H1 (cell line): ENCODE measurements at regions not wholly inside any gene's neighbourhood (a gene's known extent, or its start where the extent isn't known, plus 50 kb on each side); places are given as distances from the start of the nearest gene placed in this dataset.
"Not testable (repeated sequence)": the region's sequence is repeated elsewhere in the genome, so short reads cannot be mapped to it uniquely, and the experiment has no call there.

Experiments used
- CHD7 ChIP-seq: fragments of 300-600 bp; sonication (generic); IDR thresholded peaks from 2 replicates; pipeline ENCODE4 v1.7.1; 2012; ENCODE audit warnings: low read length, moderate library complexity, mild to moderate bottlenecking, inconsistent platforms; ENCODE audit not compliant: insufficient replicate concordance
- CTCF ChIP-seq, 3 experiments: IDR thresholded peaks; 1 replicate in 2 of 3; 2 replicates in 1 of 3; pipeline versions ENCODE4 v1.5.1 to v1.6.1; 2011; ENCODE audit warnings: low read length in 3 of 3, mild to moderate bottlenecking in 3 of 3, inconsistent platforms in 2 of 3, low read depth in 1 of 3, moderate library complexity in 1 of 3; ENCODE audit not compliant: insufficient read depth in 1 of 3; ENCODE audit errors: control extremely low read depth in 1 of 3
- POLR2A ChIP-seq, 2 experiments: IDR thresholded peaks; 1 replicate in 1 of 2; 2 replicates in 1 of 2; pipeline ENCODE4 v1.6.1; 2011; ENCODE audit warnings: low read depth in 2 of 2, low read length in 2 of 2, mild to moderate bottlenecking in 2 of 2; ENCODE audit errors: control extremely low read depth in 1 of 2
- TAF7 ChIP-seq: optimal IDR thresholded peaks from 2 replicates; pipeline ENCODE3; 2011; ENCODE audit warnings: low read depth, mild to moderate bottlenecking, inconsistent platforms, low read length, moderate library complexity, borderline replicate concordance
- TCF12 ChIP-seq: IDR thresholded peaks from 2 replicates; pipeline ENCODE4 v1.6.1; 2011; ENCODE audit warnings: low read depth, mild to moderate bottlenecking, low read length

- not testable (repeated sequence) for TF ChIP-seq POLR2A (IDR thresholded peaks at IDR 0.05; ENCODE audit: control extremely low read depth in 1 of 2, low read depth in 2 of 2, low read length in 2 of 2); CTCF (IDR thresholded peaks at IDR 0.05; ENCODE audit: control extremely low read depth in 1 of 3, insufficient read depth in 1 of 3, low read depth in 1 of 3, low read length in 3 of 3); TAF7; TCF12; CHD7
Observed at GRCh38 chr3:195635262-195635873, 51.6 kb upstream of the APOD start.
